C4-2B (cell line): ENCODE measurements at regions not wholly inside any gene's neighbourhood (a gene's known extent, or its start where the extent isn't known, plus 50 kb on each side); places are given as distances from the start of the nearest gene placed in this dataset.

Experiments used
- H3K27ac ChIP-seq: fragments of 450-650 bp; 2 replicates; pipeline ENCODE4 v1.5.1; 2017
- CTCF ChIP-seq: fragments of 450-650 bp; conservative IDR thresholded peaks from 2 replicates; pipeline ENCODE4 v1.5.1; 2017; ENCODE audit warnings: mild to moderate bottlenecking
- ZFX ChIP-seq: fragments of 450-650 bp; IDR thresholded peaks from 2 replicates; pipeline ENCODE4 v1.6.1; 2017

GRCh38 chr5:111668477-111669414 is 88.2 kb downstream of the NREP start:
- H3K27ac ChIP-seq, result no peak overlapping the region
- TF ChIP-seq ZFX (no peak), CTCF (no peak)

DNA sequence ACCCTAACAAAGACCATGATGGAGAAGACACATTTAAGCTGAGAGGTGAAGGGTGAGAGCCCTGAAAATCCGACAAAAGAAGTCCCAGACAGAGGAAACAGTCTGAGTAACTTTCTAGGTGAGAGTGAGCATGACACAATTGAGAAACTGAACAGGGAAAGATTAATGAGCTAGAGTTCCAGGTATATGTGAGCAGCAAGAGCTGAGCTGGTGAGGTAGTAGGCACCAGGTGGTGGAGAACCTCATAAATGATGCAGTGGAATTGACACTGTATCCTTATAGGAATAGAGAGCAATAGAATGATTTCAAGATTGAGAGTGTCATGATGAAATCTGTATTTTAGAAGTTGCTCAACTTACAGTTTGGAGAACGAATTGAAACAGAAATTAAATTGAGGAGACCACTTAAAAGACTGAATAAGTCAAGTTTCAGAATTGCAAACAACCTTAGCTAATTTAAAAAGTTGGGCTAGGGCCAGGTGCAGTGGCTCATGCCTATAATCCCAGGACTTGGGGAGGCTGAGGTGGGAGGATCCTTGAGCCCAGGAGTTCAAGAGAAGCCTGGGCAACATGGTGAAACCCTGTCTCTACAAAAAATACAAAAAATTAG is 89.8 kb downstream of the NREP start:
- H3K27ac ChIP-seq, result no peak overlapping the region
- TF ChIP-seq ZFX, result no peak
- no peak for TF ChIP-seq CTCF

DNA sequence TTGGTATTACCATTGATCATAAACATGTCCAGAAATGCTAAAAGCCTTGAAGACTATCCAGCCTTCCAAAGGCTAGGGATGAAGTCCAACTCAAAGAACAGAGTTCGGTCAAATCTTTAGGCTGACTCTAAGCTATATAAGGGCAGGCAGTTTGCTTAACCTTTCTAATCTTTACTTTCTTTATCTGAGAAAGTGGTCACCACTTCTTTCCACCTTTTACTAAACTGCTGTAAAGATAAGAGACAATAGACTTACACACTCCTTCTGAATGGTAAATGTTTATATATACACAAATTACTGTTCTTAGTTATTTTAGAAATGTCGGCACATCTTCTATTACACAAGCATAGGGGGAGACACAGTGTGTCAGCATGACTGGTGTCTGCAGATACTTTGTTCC is 100.4 kb downstream of the NREP start:
- TF ChIP-seq CTCF, result no peak
- TF ChIP-seq ZFX, result no peak
- H3K27ac ChIP-seq, result no peak overlapping the region

- H3K27ac ChIP-seq, result no peak overlapping the region
- no peak for TF ChIP-seq CTCF
- TF ChIP-seq ZFX, result no peak
These were observed 101.6 kb downstream of the NREP start for GRCh38 chr5:111655169-111655924.

- H3K27ac ChIP-seq, result no peak overlapping the region
- TF ChIP-seq ZFX (no peak), CTCF (no peak)
These were observed 103.6 kb downstream of the NREP start for GRCh38 chr5:111653408-111653807.

DNA sequence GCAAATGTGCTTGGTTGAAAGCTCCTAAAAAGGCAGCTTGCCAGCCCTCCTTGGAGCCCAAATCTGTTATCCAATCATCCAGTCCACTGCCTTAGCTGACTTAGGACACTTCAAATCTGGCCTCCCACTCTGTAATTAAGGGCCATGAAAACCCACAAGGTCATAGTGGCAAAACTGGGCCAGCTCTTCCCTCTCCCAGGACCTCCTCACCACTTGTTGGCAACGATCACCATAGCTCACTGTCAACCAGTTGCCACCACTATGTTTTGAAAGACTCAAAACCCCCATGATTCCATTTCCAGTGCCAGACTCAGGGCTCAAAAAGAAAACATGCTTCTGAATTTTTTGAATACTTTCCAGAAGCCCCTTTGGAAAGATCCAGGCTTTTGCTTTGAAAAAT is 107.5 kb downstream of the NREP start:
- TF ChIP-seq ZFX (no peak), CTCF (no peak)

More for the DNA sequence above, 107.5 kb downstream of the NREP start:
- H3K27ac ChIP-seq, result no peak overlapping the region
